ENCODE measurements at regions not wholly inside any gene's neighbourhood (a gene's known extent, or its start where the extent isn't known, plus 50 kb on each side); places are given as distances from the start of the nearest gene placed in this dataset.

DNA sequence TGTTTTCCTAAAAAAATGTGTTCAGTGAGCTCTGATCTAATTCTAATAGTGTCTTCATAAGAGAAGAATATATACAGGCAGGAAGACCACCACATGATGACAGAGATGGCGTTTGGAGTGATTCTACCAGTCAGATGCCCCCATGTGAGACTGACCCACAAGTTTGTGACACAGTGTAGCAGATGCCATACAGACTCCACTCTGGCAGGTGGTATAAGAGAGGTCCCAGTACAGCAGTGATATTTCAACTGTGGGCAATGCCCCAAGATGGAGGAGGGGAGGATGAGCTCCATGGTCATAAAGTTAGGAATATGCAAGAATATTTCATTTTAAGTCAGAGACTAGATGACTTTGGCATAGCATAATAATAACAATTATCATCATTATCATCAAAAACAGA lies 1022.6 kb downstream of the KCNMA1 start:
- no peak overlapping the region for H3K23ac ChIP-seq (ENCODE audit: low read length)
- DNase-seq: no peak
- H3K79me1 ChIP-seq (ENCODE audit: low read length): no peaks in the 10 kb centered on the region
- no peak overlapping the region for H4K12ac ChIP-seq (ENCODE audit: low read depth, low read length)
- H2BK12ac ChIP-seq (ENCODE audit: low read length): no peak overlapping the region
- no peak overlapping the region for H3K27ac ChIP-seq (ENCODE audit: low read depth, low read length)
- no peak overlapping the region for H3K4me2 ChIP-seq (ENCODE audit: low read length)
- no peak overlapping the region for H4K91ac ChIP-seq (ENCODE audit: low read depth, low read length)
- no peak overlapping the region for H2AK5ac ChIP-seq (ENCODE audit: low read length)
- no peak overlapping the region for H3K9ac ChIP-seq (ENCODE audit: low read length)
- no peaks in the 10 kb centered on the region for H3K27me3 ChIP-seq (ENCODE audit: insufficient read depth, low read length)
- WGBS (ENCODE audit: extremely low coverage, insufficient coverage, insufficient read length): no CpG with 5 or more reads among the region's 1 CpG
- H3K18ac ChIP-seq (ENCODE audit: low read length): no peak overlapping the region
- no peak overlapping the region for H3K4ac ChIP-seq (ENCODE audit: low read depth, low read length)
- peaks cover 3% of the 10 kb centered on the region for H3K9me3 ChIP-seq (ENCODE audit: insufficient read depth, low read depth, low read length)
- H3K36me3 ChIP-seq (ENCODE audit: control insufficient read depth in 1 of 2, insufficient read depth in 2 of 2, low read length in 2 of 2): no peaks in the 10 kb centered on the region
- no peaks in the 10 kb centered on the region for H3K79me2 ChIP-seq (ENCODE audit: control insufficient read depth, insufficient read depth, low read length, poor library complexity)
- H2BK120ac ChIP-seq (ENCODE audit: insufficient read depth, low read length, poor library complexity): no peak overlapping the region
- no peak overlapping the region for H2AFZ ChIP-seq (ENCODE audit: insufficient read depth, low read length, poor library complexity)
- no peak overlapping the region for H2BK5ac ChIP-seq (ENCODE audit: low read depth, low read length, poor library complexity)
- H3K4me1 ChIP-seq (ENCODE audit: control insufficient read depth in 1 of 2, insufficient read depth in 2 of 2, low read length in 2 of 2): no peaks in the 10 kb centered on the region
- no peak overlapping the region for H4K8ac ChIP-seq (ENCODE audit: low read depth, low read length)
- H3K4me3 ChIP-seq (ENCODE audit: low read depth, low read length): no peak overlapping the region
- H3K14ac ChIP-seq (ENCODE audit: low read length): no peak overlapping the region

Data from trophoblast cell (in vitro differentiated cells and primary cell).